Endothelial cell of umbilical vein (primary cell): ENCODE measurements at regions not wholly inside any gene's neighbourhood (a gene's known extent, or its start where the extent isn't known, plus 50 kb on each side); places are given as distances from the start of the nearest gene placed in this dataset.

Source experiments
- BruUV-seq: library from RNA; stranded (reverse); fragments of 400-500 nt; replicated peaks from 2 replicates; lab custom pipeline; 2021; lab: Mats Ljungman, UMichigan
- CTCF ChIA-PET: fragments of 300-600, 350-600 bp; sonication (Branson Sonifier 250); formaldehyde crosslinking; loops from one replicate; lab custom pipeline; 2021; ENCODE audit warnings: antibody characterized with exemption, inconsistent platforms; lab: Charles Lee
- POLR2A ChIA-PET: fragments of 300-600, 350-600 bp; sonication (Branson Sonifier 250); formaldehyde crosslinking; loops from one replicate; lab custom pipeline; 2021; ENCODE audit warnings: antibody characterized with exemption, inconsistent platforms; lab: Charles Lee
- DNase-seq: peaks from one replicate; pipeline ENCODE4 v3.0.0-alpha.2; 2011; ENCODE audit warnings: low read depth, low spot score
- FAIRE-seq: peaks from 2 replicates; lab custom pipeline; 2011; peaks lifted over from hg19 to GRCh38; lab: Jason Lieb, UNC
- H2AFZ ChIP-seq: 2 replicates; pipeline ENCODE4 v1.6.0; 2012; ENCODE audit warnings: low read depth, low read length, control low read depth, inconsistent platforms
- H3K27ac ChIP-seq: 2 replicates; pipeline ENCODE4 v1.5.1; 2011; ENCODE audit warnings: low read depth, mild to moderate bottlenecking, control low read depth, low read length, moderate library complexity; ENCODE audit not compliant: insufficient read depth
- H3K27me3 ChIP-seq, 2 experiments: 2 replicates each; pipeline versions ENCODE4 v1.6.0 to v1.6.1; 2011; ENCODE audit warnings: low read length in 2 of 2, mixed read lengths in 1 of 2; ENCODE audit not compliant: control insufficient read depth in 2 of 2, insufficient read depth in 2 of 2
- H3K36me3 ChIP-seq, 2 experiments: 2 replicates in 1 of 2; 3 replicates in 1 of 2; pipeline ENCODE4 v1.5.1; 2011; ENCODE audit warnings: low read length in 2 of 2, mild to moderate bottlenecking in 1 of 2, moderate library complexity in 1 of 2; ENCODE audit not compliant: control insufficient read depth in 2 of 2, insufficient read depth in 2 of 2; ENCODE audit errors: extremely low read depth in 1 of 2
- H3K4me1 ChIP-seq: 3 replicates; pipeline ENCODE4 v1.5.1; 2011; ENCODE audit warnings: mild to moderate bottlenecking, low read length; ENCODE audit not compliant: control insufficient read depth, insufficient read depth; ENCODE audit errors: extremely low read depth
- H3K4me2 ChIP-seq: 2 replicates; pipeline ENCODE4 v1.6.1; 2011; ENCODE audit warnings: low read length, control low read depth, mixed read lengths; ENCODE audit not compliant: insufficient read depth
- H3K4me3 ChIP-seq, 3 experiments: fragments of 200-600 bp in 1 of 3; sonication (generic), shearing (Covaris generic) in 1 of 3; replicated peaks in 1 of 3; 2 replicates each; pipeline ENCODE4 v1.5.1; 2011 to 2016; ENCODE audit warnings: control low read depth in 3 of 3, low read length in 3 of 3, mild to moderate bottlenecking in 2 of 3, inconsistent platforms in 1 of 3, low read depth in 1 of 3, moderate library complexity in 1 of 3; ENCODE audit not compliant: insufficient read depth in 1 of 3
- H3K79me2 ChIP-seq: 2 replicates; pipeline ENCODE4 v1.6.0; 2012; ENCODE audit warnings: low read length, inconsistent platforms; ENCODE audit not compliant: control insufficient read depth, insufficient read depth
- H3K9ac ChIP-seq: replicated peaks from 2 replicates; pipeline ENCODE3; 2011; ENCODE audit warnings: low read length, control low read depth; ENCODE audit not compliant: insufficient read depth; ENCODE audit errors: extremely low read depth
- H3K9me1 ChIP-seq: replicated peaks from 3 replicates; pipeline ENCODE4 v1.6.0; 2011; ENCODE audit warnings: mild to moderate bottlenecking, low read length; ENCODE audit not compliant: control insufficient read depth, insufficient read depth; ENCODE audit errors: extremely low read depth
- H3K9me3 ChIP-seq: replicated peaks from 2 replicates; pipeline ENCODE4 v1.5.1; 2012; ENCODE audit warnings: low read length, inconsistent platforms; ENCODE audit not compliant: control insufficient read depth, insufficient read depth
- H4K20me1 ChIP-seq: replicated peaks from 2 replicates; pipeline ENCODE3; 2011; ENCODE audit warnings: mild to moderate bottlenecking, low read length; ENCODE audit not compliant: control insufficient read depth, insufficient read depth; ENCODE audit errors: extremely low read depth
- EZH2 ChIP-seq: IDR thresholded peaks from 2 replicates; pipeline ENCODE4 v1.6.1; 2012; ENCODE audit warnings: borderline replicate concordance, low read depth, mild to moderate bottlenecking, moderate library complexity, low read length, inconsistent platforms; ENCODE audit not compliant: severe bottlenecking
- FOS ChIP-seq: IDR thresholded peaks from 2 replicates; pipeline ENCODE4 v1.6.1; 2011; ENCODE audit warnings: mild to moderate bottlenecking, low read length, moderate library complexity, borderline replicate concordance; ENCODE audit not compliant: insufficient read depth
- GATA2 ChIP-seq: IDR thresholded peaks from 2 replicates; pipeline ENCODE4 v1.7.0; 2011; ENCODE audit warnings: low read depth, mild to moderate bottlenecking, moderate library complexity, mixed read lengths, low read length; ENCODE audit not compliant: insufficient read length, insufficient read depth
- JUN ChIP-seq: IDR thresholded peaks from 2 replicates; pipeline ENCODE4 v1.6.1; 2011; ENCODE audit warnings: borderline replicate concordance, low read depth; ENCODE audit not compliant: insufficient read length, insufficient read depth
- MAX ChIP-seq: IDR thresholded peaks from 2 replicates; pipeline ENCODE4 v1.6.1; 2011; ENCODE audit not compliant: insufficient read depth, insufficient read length
- MYC ChIP-seq: IDR thresholded peaks from one replicate; pipeline ENCODE4 v1.6.1; 2011; ENCODE audit warnings: mild to moderate bottlenecking, low read depth, low read length
- POLR2A ChIP-seq: IDR thresholded peaks from 2 replicates; pipeline ENCODE4 v1.6.1; 2012; ENCODE audit warnings: low read depth, mild to moderate bottlenecking, control low read depth, low read length
- POLR2AphosphoS5 ChIP-seq: IDR thresholded peaks from 2 replicates; pipeline ENCODE4 v1.6.1; 2012; ENCODE audit warnings: low read depth, mild to moderate bottlenecking, control low read depth, low read length, moderate library complexity; ENCODE audit not compliant: insufficient read depth
- dilution Hi-C: fragments of 300-500 bp; cut with MboI; formaldehyde crosslinking; loops from one replicate; pipeline ENCODE4 v1.15.0; 2019; ENCODE audit warnings: low sequenced_read_pairs; ENCODE audit not compliant: extremely low pct_ligation_motif_present
- intact Hi-C: fragments of 100-400 bp; cut with micrococcal nuclease; formaldehyde crosslinking; loops from one replicate; pipeline ENCODE4 v1.10.0; 2022
- TF ChIP-seq, protein P1 (sequence below), 2 donors: IDR thresholded peaks; 1 replicate in 1 of 2; 2 replicates in 1 of 2; pipeline ENCODE4 v1.5.1; 2011; ENCODE audit warnings: low read length in 2 of 2, mild to moderate bottlenecking in 2 of 2, moderate library complexity in 2 of 2, control low read depth in 1 of 2, inconsistent platforms in 1 of 2, low read depth in 1 of 2; ENCODE audit not compliant: insufficient read depth in 1 of 2; ENCODE audit errors: extremely low read depth in 1 of 2

DNA sequence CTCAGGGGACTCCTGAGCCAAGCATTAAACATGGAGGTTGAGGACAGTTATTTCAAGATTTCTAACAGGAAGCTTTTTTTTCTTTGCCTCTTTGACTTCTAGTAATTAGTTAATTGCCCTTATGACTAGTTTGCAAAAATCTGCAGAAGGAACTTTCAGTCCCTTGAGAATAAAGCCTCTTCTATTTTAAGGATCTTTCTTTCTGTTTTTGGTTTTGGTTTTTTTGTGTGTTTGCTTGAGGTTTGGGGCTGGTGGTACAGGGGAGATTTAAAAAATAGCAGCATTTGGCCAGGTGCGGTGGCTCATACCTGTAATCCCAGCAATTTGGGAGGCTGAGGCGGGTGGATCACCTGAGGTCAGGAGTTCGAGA is 259.3 kb downstream of the BMP7 start:
- dilution Hi-C loops = no loop called here
- Histone ChIP-seq H3K9me3 (no peaks in the 10 kb centered on the region), H3K27ac (no peak overlapping the region), H3K79me2 (no peaks in the 10 kb centered on the region), H4K20me1 (no peaks in the 10 kb centered on the region), H3K4me2 (no peak overlapping the region), H3K4me3 (no peak overlapping the region), H3K9me1 (no peaks in the 10 kb centered on the region), H3K36me3 (no peaks in the 10 kb centered on the region), H3K27me3 (no peaks in the 10 kb centered on the region), H3K4me1 (no peaks in the 10 kb centered on the region), H3K9ac (no peak overlapping the region), H2AFZ (no peak overlapping the region)
- no peak for FAIRE-seq
- no TSS peak for BruUV-seq
- intact Hi-C loops = no loop called here
- ChIA-PET CTCF (no interaction called here), POLR2A (no interaction called here)
- no peak for DNase-seq
- TF ChIP-seq EZH2 = no peak
- no peak for TF ChIP-seq JUN
- TF ChIP-seq MYC = no peak
- no peak for TF ChIP-seq FOS
- TF ChIP-seq POLR2AphosphoS5 = no peak

GRCh38 chr20:57008217-57008616 is 258.2 kb downstream of the BMP7 start:
- CTCF ChIA-PET = no interaction called here
- dilution Hi-C loops = no loop called here
- TF ChIP-seq MAX (no peak), POLR2A (no peak), POLR2AphosphoS5 (no peak), GATA2 (no peak), MYC (no peak), JUN (no peak), FOS (no peak), EZH2 (no peak)
- TF ChIP-seq, protein P1, sequence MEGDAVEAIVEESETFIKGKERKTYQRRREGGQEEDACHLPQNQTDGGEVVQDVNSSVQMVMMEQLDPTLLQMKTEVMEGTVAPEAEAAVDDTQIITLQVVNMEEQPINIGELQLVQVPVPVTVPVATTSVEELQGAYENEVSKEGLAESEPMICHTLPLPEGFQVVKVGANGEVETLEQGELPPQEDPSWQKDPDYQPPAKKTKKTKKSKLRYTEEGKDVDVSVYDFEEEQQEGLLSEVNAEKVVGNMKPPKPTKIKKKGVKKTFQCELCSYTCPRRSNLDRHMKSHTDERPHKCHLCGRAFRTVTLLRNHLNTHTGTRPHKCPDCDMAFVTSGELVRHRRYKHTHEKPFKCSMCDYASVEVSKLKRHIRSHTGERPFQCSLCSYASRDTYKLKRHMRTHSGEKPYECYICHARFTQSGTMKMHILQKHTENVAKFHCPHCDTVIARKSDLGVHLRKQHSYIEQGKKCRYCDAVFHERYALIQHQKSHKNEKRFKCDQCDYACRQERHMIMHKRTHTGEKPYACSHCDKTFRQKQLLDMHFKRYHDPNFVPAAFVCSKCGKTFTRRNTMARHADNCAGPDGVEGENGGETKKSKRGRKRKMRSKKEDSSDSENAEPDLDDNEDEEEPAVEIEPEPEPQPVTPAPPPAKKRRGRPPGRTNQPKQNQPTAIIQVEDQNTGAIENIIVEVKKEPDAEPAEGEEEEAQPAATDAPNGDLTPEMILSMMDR (IDR thresholded peaks at IDR 0.05; ENCODE audit: extremely low read depth in 1 of 2, insufficient read depth in 1 of 2, low read depth in 1 of 2, low read length in 2 of 2) = no peak
- Histone ChIP-seq H4K20me1 (no peaks in the 10 kb centered on the region), H3K9me1 (no peaks in the 10 kb centered on the region), H3K36me3 (no peaks in the 10 kb centered on the region), H3K27me3 (no peaks in the 10 kb centered on the region), H3K4me2 (no peak overlapping the region), H3K79me2 (no peaks in the 10 kb centered on the region), H3K9me3 (no peaks in the 10 kb centered on the region), H3K4me1 (no peaks in the 10 kb centered on the region), H2AFZ (no peak overlapping the region), H3K4me3 (no peak overlapping the region), H3K27ac (no peak overlapping the region), H3K9ac (no peak overlapping the region)
- FAIRE-seq = no peak
- intact Hi-C loops = no loop called here
- POLR2A ChIA-PET = no interaction called here
- no peak for DNase-seq
- BruUV-seq = no TSS peak
